Body of pancreas (tissue), 4 donors: ENCODE measurements at regions not wholly inside any gene's neighbourhood (a gene's known extent, or its start where the extent isn't known, plus 50 kb on each side); places are given as distances from the start of the nearest gene placed in this dataset.

Experiments
- ATAC-seq: fragments of 150-250 bp; one replicate; pipeline ENCODE4 v1.9.1; 2016
- DNase-seq, 4 donors: peaks; one replicate each; pipeline ENCODE4 v3.0.0-alpha.2; 2019
- H3K27ac ChIP-seq, 4 donors: fragments of 200-600 bp; sonication (generic); 1 replicate in 3 of 4; 2 replicates in 1 of 4; pipeline versions ENCODE4 v1.5.1 to v1.6.1; 2016 to 2019; ENCODE audit warnings: mild to moderate bottlenecking in 1 of 4, mixed read lengths in 1 of 4, moderate library complexity in 1 of 4
- H3K27me3 ChIP-seq, 2 donors: fragments of 200-600 bp; sonication (generic); one replicate each; pipeline ENCODE4 v1.6.0; 2016; ENCODE audit warnings: mild to moderate bottlenecking in 1 of 2
- H3K36me3 ChIP-seq, 2 donors: fragments of 200-600 bp; sonication (generic); replicated peaks in 1 of 2; 2 replicates each; pipeline ENCODE4 v1.5.1; 2016; ENCODE audit warnings: low read depth in 2 of 2; ENCODE audit not compliant: insufficient read depth in 1 of 2
- H3K4me1 ChIP-seq: fragments of 200-600 bp; sonication (generic); one replicate; pipeline ENCODE4 v1.6.0; 2016
- H3K4me3 ChIP-seq, 2 donors: fragments of 200-600 bp; sonication (generic); 1 replicate in 1 of 2; 2 replicates in 1 of 2; pipeline ENCODE4 v1.5.1; 2016 to 2019
- H3K9me3 ChIP-seq, 3 donors: fragments of 200-600 bp; sonication (generic); 1 replicate in 2 of 3; 2 replicates in 1 of 3; pipeline ENCODE4 v1.5.1; 2016
- CTCF ChIP-seq, 7 experiments: fragments of 450-650 bp in 4 of 7; fragments of 200-600 bp in 3 of 7; sonication (generic) in 3 of 7; IDR thresholded peaks; one replicate each; pipeline ENCODE4 v1.5.1; 2016 to 2019; ENCODE audit warnings: antibody characterized with exemption in 7 of 7
- POLR2A ChIP-seq, 3 donors: fragments of 450-650 bp; IDR thresholded peaks; one replicate each; pipeline ENCODE4 v1.6.1; 2016; ENCODE audit warnings: antibody characterized with exemption in 3 of 3, mild to moderate bottlenecking in 2 of 3
- WGBS, 2 donors: methylation state at CpG; one replicate each; pipeline ENCODE4 v1.1.5; 2017; 5-methylcytosine and 5-hydroxymethylcytosine counted together
- intact Hi-C: fragments of 100-400 bp; cut with DNase I; formaldehyde crosslinking; loops from one replicate; pipeline ENCODE4 v1.15.1; 2023

- no peak for ATAC-seq
- Histone ChIP-seq H3K27ac (no peak overlapping the region), H3K36me3 (no peaks in the 10 kb centered on the region), H3K4me3 (no peak overlapping the region), H3K4me1 (no peaks in the 10 kb centered on the region), H3K9me3 (no peaks in the 10 kb centered on the region), H3K27me3 (no peaks in the 10 kb centered on the region)
- WGBS, 2 donors = 64 to 77% methylated on average over 2 of the region's 2 CpGs
- intact Hi-C loops = no loop called here
- TF ChIP-seq CTCF (IDR thresholded peaks at IDR 0.05) = no peak
- TF ChIP-seq POLR2A (IDR thresholded peaks at IDR 0.05) = no peak
- DNase-seq = no peak
Measured at GRCh38 chr9:82819260-82819659, 243.7 kb downstream of the RASEF start.

- H3K27me3 ChIP-seq = no peaks in the 10 kb centered on the region
- ATAC-seq (no peak), DNase-seq (no peak)
- WGBS, 2 donors = 15 to 42% methylated on average over 1 of the region's 1 CpG
- no peak overlapping the region for H3K27ac ChIP-seq
- intact Hi-C loops = no loop called here
- no peak overlapping the region for H3K4me3 ChIP-seq
- H3K36me3 ChIP-seq = no peaks in the 10 kb centered on the region
- H3K4me1 ChIP-seq = no peaks in the 10 kb centered on the region
- no peaks in the 10 kb centered on the region for H3K9me3 ChIP-seq
- TF ChIP-seq CTCF (IDR thresholded peaks at IDR 0.05) (no peak), POLR2A (IDR thresholded peaks at IDR 0.05) (no peak)
Measured at GRCh38 chr9:82820186-82820585, 242.8 kb downstream of the RASEF start.

- Histone ChIP-seq H3K27ac (no peak overlapping the region), H3K27me3 (no peaks in the 10 kb centered on the region), H3K9me3 (no peaks in the 10 kb centered on the region), H3K36me3 (no peaks in the 10 kb centered on the region), H3K4me3 (no peak overlapping the region), H3K4me1 (no peaks in the 10 kb centered on the region)
- WGBS, 2 donors = 9 to 10% methylated on average over 4 of the region's 4 CpGs
- DNase-seq = no peak
- intact Hi-C loops = no loop called here
- ATAC-seq = no peak
- no peak for TF ChIP-seq POLR2A (IDR thresholded peaks at IDR 0.05)
Measured at GRCh38 chr9:82829818-82830217, 233.1 kb downstream of the RASEF start.

GRCh38 chr9:82865524-82865923 is 197.4 kb downstream of the RASEF start:
- Histone ChIP-seq H3K27me3 (no peaks in the 10 kb centered on the region), H3K27ac (no peak overlapping the region), H3K4me3 (no peak overlapping the region), H3K4me1 (no peaks in the 10 kb centered on the region), H3K9me3 (no peaks in the 10 kb centered on the region), H3K36me3 (no peaks in the 10 kb centered on the region)
- ATAC-seq (no peak), DNase-seq (no peak)
- WGBS, 2 donors = 88 to 92% methylated on average over 2 of the region's 2 CpGs
- TF ChIP-seq CTCF (IDR thresholded peaks at IDR 0.05) (no peak), POLR2A (IDR thresholded peaks at IDR 0.05) (no peak)
- intact Hi-C loops = no loop called here

- Histone ChIP-seq H3K27me3 (no peaks in the 10 kb centered on the region), H3K36me3 (no peaks in the 10 kb centered on the region), H3K27ac (no peak overlapping the region), H3K4me1 (no peaks in the 10 kb centered on the region), H3K9me3 (no peaks in the 10 kb centered on the region), H3K4me3 (no peak overlapping the region)
- intact Hi-C loops = no loop called here
- 43 to 44% methylated on average over 5 of the region's 5 CpGs for WGBS, 2 donors
- no peak for TF ChIP-seq CTCF (IDR thresholded peaks at IDR 0.05)
- ATAC-seq (no peak), DNase-seq (no peak)
Measured at GRCh38 chr9:82880336-82881050, 182.4 kb downstream of the RASEF start.
